ENCODE measurements at regions not wholly inside any gene's neighbourhood (a gene's known extent, or its start where the extent isn't known, plus 50 kb on each side); places are given as distances from the start of the nearest gene placed in this dataset.
A peak's percentile ranks its signal among the peaks of the same experiment; 100 is the strongest.

DNA sequence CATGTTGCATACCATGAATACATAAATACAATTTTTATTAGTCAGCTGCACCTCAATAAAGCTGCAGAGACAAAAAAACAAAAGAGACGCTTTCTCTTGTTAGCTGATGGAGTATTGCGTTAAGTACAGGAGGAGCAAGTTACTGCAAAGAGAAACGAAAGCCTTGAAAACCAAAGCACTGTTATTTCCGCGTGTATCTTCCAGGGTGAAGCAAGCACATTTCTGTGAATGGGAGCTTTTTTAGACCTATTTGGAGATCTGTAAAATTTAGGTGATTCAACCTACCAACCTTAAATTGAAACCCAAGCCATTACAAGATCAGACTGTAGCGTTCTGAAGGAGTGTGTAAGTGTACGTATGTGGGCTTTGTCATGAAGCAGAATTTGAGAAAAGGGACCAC, 390.4 kb downstream of the SOX9 start:
- no peak for DNase-seq

GRCh38 chr17:72511874-72512273, 391.1 kb downstream of the SOX9 start:
- DNase-seq, result no peak

- no peak for DNase-seq
Observed at GRCh38 chr17:72512649-72513556, 392.1 kb downstream of the SOX9 start.

GRCh38 chr17:72514321-72514861, 393.6 kb downstream of the SOX9 start:
- DNase-seq, result no peak

DNA sequence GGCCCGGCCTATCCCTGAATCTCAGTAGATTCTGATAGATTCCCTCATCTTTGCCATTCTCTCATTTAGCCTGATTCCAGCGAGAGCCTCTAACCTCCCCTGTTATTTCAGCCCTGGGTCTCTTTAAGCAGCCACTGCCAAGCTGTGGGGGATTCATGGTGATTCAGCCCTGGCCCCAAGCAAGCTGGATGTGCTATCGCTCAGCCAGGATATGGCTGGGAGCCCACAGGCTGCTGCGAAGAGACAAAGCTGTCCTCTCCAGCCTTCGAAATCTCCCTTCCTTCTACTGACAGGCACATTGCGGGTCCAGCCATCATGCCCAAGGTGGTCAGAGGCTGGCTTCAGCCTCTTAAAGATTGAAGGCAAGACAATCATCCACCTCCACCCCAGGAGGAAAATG, 394.1 kb downstream of the SOX9 start:
- no peak for DNase-seq

GRCh38 chr17:72515291-72516065, 394.7 kb downstream of the SOX9 start:
- DNase-seq, result no peak

DNA sequence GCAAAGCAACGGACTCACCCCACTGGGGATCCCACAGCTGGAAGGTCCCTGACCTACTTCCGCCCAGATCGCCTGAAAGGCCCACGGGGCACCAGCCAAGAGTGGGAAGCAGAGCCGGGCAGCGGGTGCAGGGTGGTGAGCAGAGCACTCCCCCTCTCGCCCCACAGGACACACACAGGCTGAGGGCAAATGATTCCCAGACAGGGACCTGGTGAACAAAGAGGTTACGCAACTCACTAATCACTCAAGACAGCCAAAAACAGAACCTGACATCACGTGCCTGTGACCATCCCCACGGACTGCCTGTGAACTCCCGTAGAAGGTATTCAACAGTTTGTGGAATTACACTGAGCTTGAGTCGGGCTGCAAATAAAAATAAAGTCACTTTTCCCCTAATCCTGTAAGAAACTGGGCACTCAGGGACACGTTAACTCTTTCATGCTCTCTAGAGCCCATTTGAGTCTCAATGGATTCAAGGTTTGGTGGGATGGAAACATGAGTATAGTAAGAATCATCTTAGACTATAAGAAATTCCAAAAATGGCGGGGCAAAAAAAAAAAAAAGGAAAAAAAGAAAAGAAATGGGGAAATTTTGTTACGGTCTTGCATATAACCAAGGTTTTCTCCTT, 396.1 kb downstream of the SOX9 start:
- DNase-seq, result no peak

DNA sequence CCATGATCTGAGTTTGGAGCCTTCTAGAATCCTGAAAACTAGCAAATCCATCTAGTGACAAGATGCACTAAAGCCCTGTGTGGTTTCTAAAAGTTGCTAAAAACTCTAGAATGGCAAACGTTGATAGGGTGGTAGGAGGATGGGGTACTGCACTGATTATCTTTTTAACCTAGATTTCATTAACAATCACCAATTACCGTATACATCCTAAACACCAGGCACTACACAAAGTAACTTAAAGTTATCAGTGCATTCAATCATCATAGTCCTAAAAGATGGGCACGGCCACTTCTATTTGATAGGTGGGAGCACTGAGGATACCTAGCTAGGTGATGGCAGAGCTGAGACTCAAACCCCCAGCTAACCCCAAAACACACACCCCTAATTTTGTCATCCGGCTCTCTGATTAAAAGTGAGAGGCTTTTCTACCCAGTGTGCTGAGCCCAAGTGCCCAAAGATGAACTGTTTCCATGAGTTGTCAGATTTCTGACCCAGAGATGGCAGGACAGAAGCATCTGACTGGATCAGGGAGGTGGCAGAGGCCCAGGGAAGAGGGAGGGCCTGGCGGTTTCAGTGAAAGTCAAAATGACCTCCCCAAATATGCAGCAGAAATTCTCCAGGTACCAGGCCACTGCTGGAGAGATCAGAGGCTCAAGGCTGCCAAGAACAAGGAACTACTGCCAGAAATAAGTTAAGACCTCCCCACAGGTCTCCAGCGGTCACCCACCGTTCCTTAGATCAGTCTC, 396.8 kb downstream of the SOX9 start:
- DNase-seq, result no peak

GRCh38 chr17:72518159-72518732, 397.4 kb downstream of the SOX9 start:
- DNase-seq, result no peak

GRCh38 chr17:72518753-72519597, 398.2 kb downstream of the SOX9 start:
- peak; percentile 91 for DNase-seq

DNA sequence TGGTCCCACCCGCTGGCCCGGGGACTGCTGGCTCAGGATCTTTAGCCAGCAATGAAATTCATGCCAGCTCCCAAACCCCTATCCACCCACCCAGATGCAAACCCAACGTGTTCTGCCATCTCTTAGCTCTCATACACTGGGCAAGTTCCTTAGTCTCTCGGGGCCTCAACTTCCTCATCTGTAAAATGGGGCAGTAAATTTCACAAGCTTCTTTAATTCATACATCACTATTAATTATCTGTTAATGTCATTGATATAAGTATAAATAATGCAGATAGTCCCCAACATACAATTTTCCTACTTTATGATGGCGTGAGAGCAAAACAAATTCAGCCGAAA, 398.7 kb downstream of the SOX9 start:
- no peak for DNase-seq

- DNase-seq, result no peak
Observed at GRCh38 chr17:72520665-72521303, 400.0 kb downstream of the SOX9 start.

DNA sequence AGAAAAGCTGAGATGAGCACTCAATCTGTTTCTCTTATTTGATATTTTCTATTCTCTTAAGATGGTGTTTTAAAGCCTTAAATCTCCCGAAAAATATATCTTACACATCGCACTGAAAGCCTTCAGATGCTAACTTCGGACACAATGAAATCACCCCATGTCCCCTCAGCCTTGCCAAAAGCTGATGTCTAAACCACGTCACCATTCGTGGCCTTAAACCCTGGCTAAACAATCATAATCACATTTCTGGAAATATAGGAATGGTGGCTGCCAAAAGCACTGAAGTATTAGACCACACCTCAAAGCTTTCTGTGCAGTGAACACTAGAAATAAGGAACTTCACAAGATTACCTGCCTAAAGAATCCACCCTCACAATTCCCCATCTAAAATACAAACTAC, 402.7 kb downstream of the SOX9 start:
- no peak for DNase-seq

- DNase-seq, result no peak
Observed at GRCh38 chr17:72525225-72526015, 404.6 kb downstream of the SOX9 start.

DNA sequence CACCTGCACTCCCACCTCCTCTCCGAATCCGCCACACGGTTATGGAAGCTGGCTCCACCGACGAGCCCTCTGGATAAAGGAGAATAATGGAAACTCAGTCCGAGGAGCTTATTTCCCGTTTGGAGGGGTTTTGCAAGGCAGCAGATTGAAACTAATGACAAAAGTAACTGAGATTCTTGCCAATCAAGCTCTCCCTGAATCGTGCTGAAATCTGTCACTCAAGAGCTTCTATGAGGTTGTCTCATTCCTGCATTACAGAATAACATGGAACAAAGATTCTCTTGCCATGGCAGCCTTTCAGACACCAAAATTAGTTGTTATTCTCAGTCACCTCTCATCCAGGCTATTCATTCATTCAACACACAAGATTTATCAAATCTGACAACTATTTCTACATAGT, 405.9 kb downstream of the SOX9 start:
- DNase-seq, result no peak

DNA sequence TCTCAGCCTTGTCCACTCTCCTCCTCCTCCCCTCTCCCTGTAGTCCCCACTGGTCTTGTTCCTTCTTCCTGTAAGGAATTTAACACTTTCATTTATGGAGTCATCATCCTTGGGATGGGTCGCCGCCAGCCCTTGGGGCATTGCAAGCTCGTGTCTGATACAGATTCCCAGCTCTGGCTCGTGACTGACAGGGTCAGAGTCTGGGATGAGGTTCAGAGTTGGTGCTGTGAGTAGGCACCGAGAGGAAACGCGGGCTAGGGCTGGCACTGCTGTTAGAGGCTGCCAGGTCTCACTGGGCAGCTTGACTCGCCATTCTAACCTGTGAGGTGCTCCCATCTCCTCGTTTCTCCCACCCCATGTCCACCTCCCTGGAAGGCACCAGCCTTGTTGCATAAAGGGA, 407.0 kb downstream of the SOX9 start:
- no peak for DNase-seq

DNA sequence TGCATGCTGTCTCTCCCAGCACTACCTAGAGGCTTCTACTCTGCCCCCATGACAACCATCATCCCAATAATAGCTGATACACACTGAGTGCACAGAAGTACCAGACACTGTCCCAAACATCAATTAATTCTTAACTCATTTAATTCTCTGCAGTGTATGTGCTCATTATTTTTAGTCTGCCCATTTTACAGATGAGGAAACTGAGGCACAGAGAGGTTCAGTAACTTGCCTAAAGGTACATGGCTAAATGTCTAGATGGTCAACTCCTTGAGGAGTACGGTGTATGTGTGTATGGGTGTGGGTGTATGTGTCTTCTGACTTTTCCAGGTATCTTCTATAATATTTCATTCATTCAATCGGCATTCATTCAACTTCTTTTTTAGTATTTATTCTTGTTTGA, 407.9 kb downstream of the SOX9 start:
- DNase-seq, result no peak

- no peak for DNase-seq
Observed at GRCh38 chr17:72529386-72529785, 408.6 kb downstream of the SOX9 start.

DNA sequence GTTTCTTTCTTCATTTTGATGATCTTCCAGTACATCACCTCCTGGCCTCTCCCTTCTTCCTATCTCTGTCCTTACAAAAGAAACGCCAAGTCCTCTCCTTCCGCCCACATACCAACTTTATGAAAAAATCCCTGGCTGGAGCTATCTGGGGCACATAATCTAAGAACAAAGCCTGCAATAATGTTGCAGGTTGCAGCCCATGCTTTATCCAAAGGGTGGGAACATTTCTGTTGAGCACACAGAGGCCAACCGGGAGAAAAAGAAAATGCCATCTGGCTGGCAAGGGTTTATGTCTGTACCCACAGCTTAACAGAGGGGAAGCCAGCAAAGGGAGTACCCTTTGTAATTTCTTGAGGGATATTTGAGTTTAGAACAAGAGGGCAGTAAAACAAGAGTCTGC, 409.6 kb downstream of the SOX9 start:
- DNase-seq, result no peak

GRCh38 chr17:72531729-72532128, 410.9 kb downstream of the SOX9 start:
- DNase-seq, result no peak
